ENCODE measurements at regions not wholly inside any gene's neighbourhood (a gene's known extent, or its start where the extent isn't known, plus 50 kb on each side); places are given as distances from the start of the nearest gene placed in this dataset.

DNA sequence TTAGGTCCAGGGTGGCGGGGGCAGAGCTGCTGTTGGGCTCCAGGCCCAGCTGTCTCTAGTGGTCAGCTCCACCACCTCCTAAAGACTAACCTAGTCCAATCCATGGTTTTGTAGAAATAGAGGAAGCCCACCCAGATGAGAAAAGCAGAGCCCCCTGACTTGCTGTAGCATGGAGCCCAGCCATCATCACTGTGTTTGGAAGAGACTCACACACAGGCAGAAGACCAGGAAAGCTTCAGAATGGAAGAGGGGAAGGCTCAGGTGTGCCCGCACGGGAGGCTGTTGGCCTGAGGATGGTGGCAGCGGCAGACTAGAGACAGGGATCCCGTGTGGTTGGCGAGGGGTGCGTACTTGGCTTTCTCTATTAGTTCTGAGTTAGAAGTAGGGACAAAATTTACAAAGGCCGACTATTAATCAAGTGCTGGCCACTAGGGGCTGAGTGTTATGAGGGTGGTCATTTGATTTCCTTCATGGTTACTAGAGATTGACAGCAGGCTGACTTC is 193.2 kb upstream of the SOX1 start:
- Mint-ChIP-seq H3K27ac (no peak overlapping the region), H3K4me3 (no peak overlapping the region), H3K4me1 (no peaks in the 10 kb centered on the region), H3K27me3 (no peaks in the 10 kb centered on the region), H3K9me3 (ENCODE audit: insufficient read depth) (peaks cover 3% of the 10 kb centered on the region)
- intact Hi-C loops (cut with micrococcal nuclease), result no loop called here
- Histone ChIP-seq H3K4me3 (ENCODE audit: control extremely low read depth in 1 of 5, extremely low read depth in 1 of 5, insufficient read depth in 1 of 5, low read depth in 2 of 5, low read length in 4 of 5) (no peak overlapping the region), H3K9me3 (ENCODE audit: control extremely low read depth in 1 of 3, control insufficient read depth in 2 of 3, insufficient read depth in 1 of 3, low read length in 2 of 3) (peaks cover 0 to 24% (median 0%) of the 10 kb centered on the region in 3 donors), H3K9ac (ENCODE audit: low read length) (no peak overlapping the region), H2AFZ (ENCODE audit: insufficient read depth, low read depth, low read length, poor library complexity, severe bottlenecking) (no peak overlapping the region), H3K27me3 (replicated peaks in 1 of 4; ENCODE audit: control extremely low read depth in 1 of 4, control insufficient read depth in 3 of 4, insufficient read depth in 4 of 4, low read length in 3 of 4) (no peaks in the 10 kb centered on the region), H3K4me2 (replicated peaks; ENCODE audit: low read depth, low read length, poor library complexity, severe bottlenecking) (no peak overlapping the region), H3K4me1 (ENCODE audit: control insufficient read depth in 2 of 2, insufficient read depth in 2 of 2, low read length in 2 of 2) (no peaks in the 10 kb centered on the region), H3K27ac (ENCODE audit: low read length in 2 of 2) (no peak overlapping the region), H3K79me2 (ENCODE audit: control insufficient read depth, insufficient read depth, low read length) (no peaks in the 10 kb centered on the region), H4K20me1 (ENCODE audit: control insufficient read depth, insufficient read depth, low read length, poor library complexity, severe bottlenecking) (no peaks in the 10 kb centered on the region), H3K36me3 (replicated peaks in 1 of 2; ENCODE audit: control extremely low read depth in 1 of 2, control insufficient read depth in 1 of 2, extremely low read depth in 1 of 2, insufficient read depth in 2 of 2, low read length in 1 of 2) (no peaks in the 10 kb centered on the region)
- 93% methylated on average over 7 of the region's 8 CpGs for WGBS (ENCODE audit: insufficient coverage)
- no peak for TF ChIP-seq EZH2 (IDR thresholded peaks at IDR 0.05; ENCODE audit: borderline replicate concordance, insufficient read depth, low read depth, low read length, poor library complexity, severe bottlenecking)
- TF ChIP-seq, protein P1, sequence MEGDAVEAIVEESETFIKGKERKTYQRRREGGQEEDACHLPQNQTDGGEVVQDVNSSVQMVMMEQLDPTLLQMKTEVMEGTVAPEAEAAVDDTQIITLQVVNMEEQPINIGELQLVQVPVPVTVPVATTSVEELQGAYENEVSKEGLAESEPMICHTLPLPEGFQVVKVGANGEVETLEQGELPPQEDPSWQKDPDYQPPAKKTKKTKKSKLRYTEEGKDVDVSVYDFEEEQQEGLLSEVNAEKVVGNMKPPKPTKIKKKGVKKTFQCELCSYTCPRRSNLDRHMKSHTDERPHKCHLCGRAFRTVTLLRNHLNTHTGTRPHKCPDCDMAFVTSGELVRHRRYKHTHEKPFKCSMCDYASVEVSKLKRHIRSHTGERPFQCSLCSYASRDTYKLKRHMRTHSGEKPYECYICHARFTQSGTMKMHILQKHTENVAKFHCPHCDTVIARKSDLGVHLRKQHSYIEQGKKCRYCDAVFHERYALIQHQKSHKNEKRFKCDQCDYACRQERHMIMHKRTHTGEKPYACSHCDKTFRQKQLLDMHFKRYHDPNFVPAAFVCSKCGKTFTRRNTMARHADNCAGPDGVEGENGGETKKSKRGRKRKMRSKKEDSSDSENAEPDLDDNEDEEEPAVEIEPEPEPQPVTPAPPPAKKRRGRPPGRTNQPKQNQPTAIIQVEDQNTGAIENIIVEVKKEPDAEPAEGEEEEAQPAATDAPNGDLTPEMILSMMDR (IDR thresholded peaks at IDR 0.05), result no peak
- DNase-seq, result no peak
- CTCF ChIA-PET, result no interaction called here
- no peak for ATAC-seq (ENCODE audit: low read depth)
- POLR2A ChIA-PET, result no interaction called here

DNA sequence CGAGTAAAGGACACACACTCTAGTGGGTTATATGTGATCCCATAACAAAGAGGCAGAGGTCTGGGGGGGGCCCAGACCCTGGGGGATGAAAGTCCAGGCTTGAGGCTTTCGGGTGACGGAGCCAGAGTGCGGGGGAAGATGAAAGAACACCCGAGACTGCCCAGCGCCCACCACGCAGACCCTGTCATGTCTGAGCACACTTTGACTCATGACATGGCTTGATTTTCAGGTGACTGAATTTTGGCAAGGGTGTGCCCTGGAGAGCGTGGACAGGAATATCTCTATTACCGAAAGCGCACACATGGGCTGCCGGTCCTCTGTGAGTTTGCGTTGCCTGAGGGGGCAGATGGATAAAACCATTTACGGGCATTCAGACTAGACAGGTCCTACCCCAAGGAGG is 192.0 kb upstream of the SOX1 start:
- Mint-ChIP-seq H3K9me3 (ENCODE audit: insufficient read depth) (peaks cover 3% of the 10 kb centered on the region), H3K27me3 (no peaks in the 10 kb centered on the region), H3K4me3 (no peak overlapping the region), H3K27ac (no peak overlapping the region), H3K4me1 (no peaks in the 10 kb centered on the region)
- ATAC-seq (ENCODE audit: low read depth) (no peak), DNase-seq (no peak)
- TF ChIP-seq, protein P1 (IDR thresholded peaks at IDR 0.05), result no peak
- TF ChIP-seq EZH2 (IDR thresholded peaks at IDR 0.05; ENCODE audit: borderline replicate concordance, insufficient read depth, low read depth, low read length, poor library complexity, severe bottlenecking), result no peak
- 96% methylated on average over 13 of the region's 13 CpGs for WGBS (ENCODE audit: insufficient coverage)
- no peak overlapping the region for H3K4me3 ChIP-seq (ENCODE audit: control extremely low read depth in 1 of 5, extremely low read depth in 1 of 5, insufficient read depth in 1 of 5, low read depth in 2 of 5, low read length in 4 of 5)
- intact Hi-C loops (cut with micrococcal nuclease), result no loop called here
- no peak overlapping the region for H3K9ac ChIP-seq (ENCODE audit: low read length)
- H3K4me1 ChIP-seq (ENCODE audit: control insufficient read depth in 2 of 2, insufficient read depth in 2 of 2, low read length in 2 of 2), result no peaks in the 10 kb centered on the region
- ChIA-PET CTCF (no interaction called here), POLR2A (no interaction called here)
- no peak overlapping the region for H3K4me2 ChIP-seq (replicated peaks; ENCODE audit: low read depth, low read length, poor library complexity, severe bottlenecking)
- peaks cover 0 to 18% (median 0%) of the 10 kb centered on the region in 3 donors for H3K9me3 ChIP-seq (ENCODE audit: control extremely low read depth in 1 of 3, control insufficient read depth in 2 of 3, insufficient read depth in 1 of 3, low read length in 2 of 3)
- no peak overlapping the region for H2AFZ ChIP-seq (ENCODE audit: insufficient read depth, low read depth, low read length, poor library complexity, severe bottlenecking)
- no peaks in the 10 kb centered on the region for H3K36me3 ChIP-seq (replicated peaks in 1 of 2; ENCODE audit: control extremely low read depth in 1 of 2, control insufficient read depth in 1 of 2, extremely low read depth in 1 of 2, insufficient read depth in 2 of 2, low read length in 1 of 2)
- H3K79me2 ChIP-seq (ENCODE audit: control insufficient read depth, insufficient read depth, low read length), result no peaks in the 10 kb centered on the region
- H4K20me1 ChIP-seq (ENCODE audit: control insufficient read depth, insufficient read depth, low read length, poor library complexity, severe bottlenecking), result no peaks in the 10 kb centered on the region
- no peaks in the 10 kb centered on the region for H3K27me3 ChIP-seq (replicated peaks in 1 of 4; ENCODE audit: control extremely low read depth in 1 of 4, control insufficient read depth in 3 of 4, insufficient read depth in 4 of 4, low read length in 3 of 4)
- no peak overlapping the region for H3K27ac ChIP-seq (ENCODE audit: low read length in 2 of 2)

All from B cell (primary cell).